ENCODE measurements at regions not wholly inside any gene's neighbourhood (a gene's known extent, or its start where the extent isn't known, plus 50 kb on each side); places are given as distances from the start of the nearest gene placed in this dataset.

DNA sequence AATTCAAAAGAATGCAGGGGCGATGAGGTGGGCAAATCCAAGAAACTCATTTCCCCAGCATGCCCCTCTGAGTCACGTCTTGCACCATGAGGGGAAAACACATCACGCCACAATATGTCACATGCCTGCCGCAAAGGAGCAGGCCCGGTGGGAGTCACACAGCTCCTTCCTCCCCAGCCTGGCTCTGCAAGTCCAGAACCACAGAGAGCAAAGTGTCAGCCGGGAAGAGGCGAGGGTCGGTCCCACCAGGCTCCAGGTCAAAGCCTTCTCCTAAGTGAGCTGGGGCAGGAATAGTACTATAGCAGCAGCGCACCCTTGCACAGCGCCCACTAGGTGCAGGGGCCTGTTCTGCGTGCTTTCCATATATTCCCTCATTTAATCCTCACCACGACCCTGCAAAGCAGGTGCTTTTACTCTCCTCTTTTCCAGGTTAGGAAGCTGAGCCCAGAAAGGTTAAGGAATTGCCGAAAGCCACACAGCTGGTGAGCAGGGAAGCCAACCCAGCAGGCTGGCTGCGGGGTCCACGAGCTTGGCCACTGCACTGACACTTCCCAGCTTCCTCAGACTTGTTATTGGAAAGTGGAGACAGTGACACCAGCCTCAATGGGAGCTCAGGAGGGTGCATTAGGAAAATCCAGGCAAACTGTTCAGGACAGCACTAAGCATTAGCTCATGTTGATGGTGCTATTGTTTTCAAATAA lies 94.0 kb upstream of the ZMIZ1 start:
- H3K4me1 ChIP-seq = peaks cover 50 to 57% of the 10 kb centered on the region in 2 donors
- no peaks in the 10 kb centered on the region for H3K36me3 ChIP-seq
- peak overlapping the region in 1 of 3 donors; percentile 31 for H3K4me3 ChIP-seq (replicated peaks in 1 of 3)
- TF ChIP-seq, protein P1, sequence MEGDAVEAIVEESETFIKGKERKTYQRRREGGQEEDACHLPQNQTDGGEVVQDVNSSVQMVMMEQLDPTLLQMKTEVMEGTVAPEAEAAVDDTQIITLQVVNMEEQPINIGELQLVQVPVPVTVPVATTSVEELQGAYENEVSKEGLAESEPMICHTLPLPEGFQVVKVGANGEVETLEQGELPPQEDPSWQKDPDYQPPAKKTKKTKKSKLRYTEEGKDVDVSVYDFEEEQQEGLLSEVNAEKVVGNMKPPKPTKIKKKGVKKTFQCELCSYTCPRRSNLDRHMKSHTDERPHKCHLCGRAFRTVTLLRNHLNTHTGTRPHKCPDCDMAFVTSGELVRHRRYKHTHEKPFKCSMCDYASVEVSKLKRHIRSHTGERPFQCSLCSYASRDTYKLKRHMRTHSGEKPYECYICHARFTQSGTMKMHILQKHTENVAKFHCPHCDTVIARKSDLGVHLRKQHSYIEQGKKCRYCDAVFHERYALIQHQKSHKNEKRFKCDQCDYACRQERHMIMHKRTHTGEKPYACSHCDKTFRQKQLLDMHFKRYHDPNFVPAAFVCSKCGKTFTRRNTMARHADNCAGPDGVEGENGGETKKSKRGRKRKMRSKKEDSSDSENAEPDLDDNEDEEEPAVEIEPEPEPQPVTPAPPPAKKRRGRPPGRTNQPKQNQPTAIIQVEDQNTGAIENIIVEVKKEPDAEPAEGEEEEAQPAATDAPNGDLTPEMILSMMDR (IDR thresholded peaks at IDR 0.05) = peak in 5 of 6 experiments; percentile 13 to 24 (median 18)
- TF ChIP-seq POLR2A (IDR thresholded peaks at IDR 0.05) = no peak
- DNase-seq = peak in 1 of 2 donors; percentile 41
- 50 to 68% methylated on average over 15 of the region's 15 CpGs for whole genome bisulfite sequencing, 2 donors
- no peaks in the 10 kb centered on the region for H3K9me3 ChIP-seq
- peak overlapping the region; percentile 99 for H3K27ac ChIP-seq
- no peaks in the 10 kb centered on the region for H3K27me3 ChIP-seq
- intact Hi-C loops (cut with DNase I) = loop anchor here (5.0 kb wide), 1 partner anchor 93 kb away; the partner anchor contains the start of gene ZMIZ1

DNA sequence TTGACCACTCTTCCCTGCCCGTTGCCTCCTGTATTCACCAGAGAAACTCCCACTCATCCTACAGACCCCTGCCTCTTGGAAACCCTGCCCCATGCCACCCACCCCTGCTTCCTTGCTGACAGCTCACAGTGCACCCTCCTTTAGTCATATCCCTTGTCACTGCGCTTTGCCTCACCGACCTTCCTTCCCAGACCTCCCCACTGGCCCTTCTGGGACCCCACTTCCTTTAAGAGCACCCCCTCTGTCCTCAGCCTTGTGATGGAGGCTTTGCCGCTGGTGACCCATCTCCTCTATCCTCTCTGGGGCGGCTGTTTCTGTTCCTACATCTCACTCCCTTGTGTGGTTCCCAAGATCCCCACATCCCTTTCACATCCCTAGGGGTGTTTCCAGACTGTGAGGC lies 92.8 kb upstream of the ZMIZ1 start:
- no peak for DNase-seq
- no peaks in the 10 kb centered on the region for H3K27me3 ChIP-seq
- intact Hi-C loops (cut with DNase I) = no loop called here
- H3K36me3 ChIP-seq = no peaks in the 10 kb centered on the region
- H3K4me3 ChIP-seq (replicated peaks in 1 of 3) = no peak overlapping the region
- peaks cover 58 to 68% of the 10 kb centered on the region in 2 donors for H3K4me1 ChIP-seq
- H3K27ac ChIP-seq = peak overlapping the region in 1 of 3 donors; percentile 99
- WGBS, 2 donors = 96 to 99% methylated on average over 5 of the region's 5 CpGs
- H3K9me3 ChIP-seq = no peaks in the 10 kb centered on the region
- TF ChIP-seq, protein P1 (IDR thresholded peaks at IDR 0.05) = no peak
- TF ChIP-seq POLR2A (IDR thresholded peaks at IDR 0.05) = no peak

- no peaks in the 10 kb centered on the region for H3K27me3 ChIP-seq
- 94 to 95% methylated on average over 13 of the region's 13 CpGs for WGBS, 2 donors
- H3K27ac ChIP-seq = peak overlapping the region; percentile 85 to 99 (median 94)
- DNase-seq = no peak
- H3K4me3 ChIP-seq (replicated peaks in 1 of 3) = no peak overlapping the region
- H3K4me1 ChIP-seq = peaks cover 64 to 74% of the 10 kb centered on the region in 2 donors
- TF ChIP-seq POLR2A (IDR thresholded peaks at IDR 0.05) = no peak
- TF ChIP-seq, protein P1 (IDR thresholded peaks at IDR 0.05) = no peak
- H3K9me3 ChIP-seq = no peaks in the 10 kb centered on the region
- intact Hi-C loops (cut with DNase I) = no loop called here
- H3K36me3 ChIP-seq = no peaks in the 10 kb centered on the region
These were observed 91.7 kb upstream of the ZMIZ1 start for GRCh38 chr10:78976825-78977755.

DNA sequence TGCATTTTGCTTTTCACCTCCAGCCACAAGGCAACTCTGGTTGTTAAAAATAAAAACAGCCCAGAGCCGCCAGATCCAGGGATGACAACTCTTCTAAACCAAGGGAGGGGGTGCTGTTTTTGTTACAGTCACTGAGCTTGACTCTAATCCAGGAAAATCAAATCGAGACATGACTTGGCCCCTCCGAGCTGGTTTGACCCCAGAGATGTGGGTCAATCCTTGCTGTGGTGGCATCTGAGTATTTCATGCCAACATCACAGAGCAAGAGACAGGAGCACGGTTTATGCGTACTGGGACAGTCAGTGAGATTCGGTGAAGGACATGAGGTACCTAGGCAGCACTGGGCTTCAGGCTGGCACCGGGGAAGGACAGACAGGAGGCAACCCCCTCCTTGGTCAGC lies 88.8 kb upstream of the ZMIZ1 start:
- Histone ChIP-seq H3K27ac (peak overlapping the region in 1 of 3 donors; percentile 33), H3K36me3 (no peaks in the 10 kb centered on the region), H3K4me1 (peaks cover 45 to 62% of the 10 kb centered on the region in 2 donors), H3K9me3 (no peaks in the 10 kb centered on the region), H3K27me3 (no peaks in the 10 kb centered on the region), H3K4me3 (replicated peaks in 1 of 3) (no peak overlapping the region)
- TF ChIP-seq POLR2A (IDR thresholded peaks at IDR 0.05) = no peak
- TF ChIP-seq, protein P1 (IDR thresholded peaks at IDR 0.05) = no peak
- WGBS, 2 donors = 68 to 69% methylated on average over 7 of the region's 7 CpGs
- intact Hi-C loops (cut with DNase I) = loop anchor here (5.0 kb wide), 1 partner anchor 72 kb away; no protein-coding TSS in a partner anchor
- no peak for DNase-seq

Data from thyroid gland (tissue), 4 donors.